ENCODE measurements at regions not wholly inside any gene's neighbourhood (a gene's known extent, or its start where the extent isn't known, plus 50 kb on each side); places are given as distances from the start of the nearest gene placed in this dataset.

GRCh38 chr16:66258916-66259845 is 107.3 kb upstream of the CDH5 start:
- CTCF ChIA-PET: interaction anchor here (0.9 kb wide), 1 partner anchor 11 kb away, joined by 4 read pairs; no protein-coding TSS in a partner anchor
- no peak for DNase-seq (ENCODE audit: low read depth)
- POLR2A ChIA-PET: no interaction called here
- TF ChIP-seq CTCF (IDR thresholded peaks at IDR 0.05; ENCODE audit: insufficient read depth, low read depth, low read length): no peak
- H3K36me3 ChIP-seq (ENCODE audit: control insufficient read depth, insufficient read depth, low read length): no peaks in the 10 kb centered on the region
- H3K4me3 ChIP-seq (ENCODE audit: low read depth, low read length): no peak overlapping the region
- no peaks in the 10 kb centered on the region for H3K27me3 ChIP-seq (ENCODE audit: control insufficient read depth, insufficient read depth, low read length)

GRCh38 chr16:66256919-66257318 is 109.6 kb upstream of the CDH5 start:
- DNase-seq (ENCODE audit: low read depth): no peak
- no peaks in the 10 kb centered on the region for H3K27me3 ChIP-seq (ENCODE audit: control insufficient read depth, insufficient read depth, low read length)
- H3K36me3 ChIP-seq (ENCODE audit: control insufficient read depth, insufficient read depth, low read length): no peaks in the 10 kb centered on the region
- H3K4me3 ChIP-seq (ENCODE audit: low read depth, low read length): no peak overlapping the region
- no peak for TF ChIP-seq CTCF (IDR thresholded peaks at IDR 0.05; ENCODE audit: insufficient read depth, low read depth, low read length)
- POLR2A ChIA-PET: no interaction called here
- CTCF ChIA-PET: interaction anchor here (0.7 to 1.7 kb wide), 2 partner anchors 18 to 25 kb away, joined by 3 read pairs; no protein-coding TSS in a partner anchor

- H3K4me3 ChIP-seq (ENCODE audit: low read depth, low read length): no peak overlapping the region
- TF ChIP-seq CTCF (IDR thresholded peaks at IDR 0.05; ENCODE audit: insufficient read depth, low read depth, low read length): no peak
- ChIA-PET CTCF (interaction anchor here (1.7 kb wide), 1 partner anchor 20 kb away, joined by 3 read pairs; no protein-coding TSS in a partner anchor), POLR2A (no interaction called here)
- DNase-seq (ENCODE audit: low read depth): no peak
- no peaks in the 10 kb centered on the region for H3K27me3 ChIP-seq (ENCODE audit: control insufficient read depth, insufficient read depth, low read length)
- H3K36me3 ChIP-seq (ENCODE audit: control insufficient read depth, insufficient read depth, low read length): no peaks in the 10 kb centered on the region
Observed at GRCh38 chr16:66255647-66256046, 110.8 kb upstream of the CDH5 start.

GRCh38 chr16:66254751-66255150 is 111.7 kb upstream of the CDH5 start:
- Histone ChIP-seq H3K36me3 (ENCODE audit: control insufficient read depth, insufficient read depth, low read length) (no peaks in the 10 kb centered on the region), H3K4me3 (ENCODE audit: low read depth, low read length) (no peak overlapping the region), H3K27me3 (ENCODE audit: control insufficient read depth, insufficient read depth, low read length) (no peaks in the 10 kb centered on the region)
- CTCF ChIA-PET: no interaction called here
- no peak for TF ChIP-seq CTCF (IDR thresholded peaks at IDR 0.05; ENCODE audit: insufficient read depth, low read depth, low read length)
- POLR2A ChIA-PET: no interaction called here
- DNase-seq (ENCODE audit: low read depth): no peak

GRCh38 chr16:66254106-66254505 is 112.4 kb upstream of the CDH5 start:
- ChIA-PET POLR2A (no interaction called here), CTCF (interaction anchor here (0.7 kb wide), 1 partner anchor 13 kb away, joined by 3 read pairs; no protein-coding TSS in a partner anchor)
- TF ChIP-seq CTCF (IDR thresholded peaks at IDR 0.05; ENCODE audit: insufficient read depth, low read depth, low read length): no peak
- H3K36me3 ChIP-seq (ENCODE audit: control insufficient read depth, insufficient read depth, low read length): no peaks in the 10 kb centered on the region
- no peak overlapping the region for H3K4me3 ChIP-seq (ENCODE audit: low read depth, low read length)
- DNase-seq (ENCODE audit: low read depth): no peak
- no peaks in the 10 kb centered on the region for H3K27me3 ChIP-seq (ENCODE audit: control insufficient read depth, insufficient read depth, low read length)
